SK-N-SH (cell line): ENCODE measurements at regions not wholly inside any gene's neighbourhood (a gene's known extent, or its start where the extent isn't known, plus 50 kb on each side); places are given as distances from the start of the nearest gene placed in this dataset.

Experiments used
- CTCF ChIA-PET: fragments of 300-600, 350-600 bp; formaldehyde crosslinking; extraction: SDS; loops from one replicate; lab custom pipeline; 2021; lab: Yijun Ruan, JAX
- POLR2A ChIA-PET: fragments of 350-600 bp; sonication (Branson Sonifier 250); formaldehyde crosslinking; extraction: SDS; loops from one replicate; lab custom pipeline; 2020; ENCODE audit warnings: antibody characterized with exemption, inconsistent platforms; lab: Yijun Ruan, JAX
- DNase-seq: peaks from one replicate; pipeline ENCODE4 v3.0.0; 2012
- H2AFZ ChIP-seq: fragments of 200-600 bp; sonication (generic); 2 replicates; pipeline ENCODE4 v1.8.1; 2016; ENCODE audit warnings: antibody characterized with exemption, mild to moderate bottlenecking, low read depth
- H3F3A ChIP-seq: fragments of 200-600 bp; sonication (generic); replicated peaks from 2 replicates; pipeline ENCODE3; 2016; ENCODE audit warnings: antibody characterized with exemption, mild to moderate bottlenecking; ENCODE audit not compliant: insufficient read depth
- H3K27ac ChIP-seq, 2 experiments: fragments of 200-500 bp in 1 of 2; fragments of 200-600 bp in 1 of 2; sonication (Bioruptor generic) in 1 of 2; sonication (generic), shearing (Covaris generic) in 1 of 2; 2 replicates each; pipeline versions ENCODE4 v1.5.1 to v1.6.1; 2014 to 2016; ENCODE audit warnings: low read depth in 2 of 2, inconsistent platforms in 1 of 2, low read length in 1 of 2, mild to moderate bottlenecking in 1 of 2, mixed read lengths in 1 of 2
- H3K27me3 ChIP-seq: fragments of 200-600 bp; sonication (generic), shearing (Covaris generic); 2 replicates; pipeline ENCODE4 v1.6.1; 2016; ENCODE audit warnings: mixed run types; ENCODE audit not compliant: insufficient read depth
- H3K36me3 ChIP-seq, 2 experiments: fragments of 200-500 bp in 1 of 2; fragments of 200-600 bp in 1 of 2; sonication (Bioruptor generic) in 1 of 2; sonication (generic) in 1 of 2; replicated peaks in 1 of 2; 2 replicates each; pipeline versions ENCODE3 to v1.5.1; 2014 to 2016; ENCODE audit warnings: low read length in 1 of 2, mild to moderate bottlenecking in 1 of 2; ENCODE audit not compliant: insufficient read depth in 2 of 2, control insufficient read depth in 1 of 2
- H3K4me1 ChIP-seq, 2 experiments: fragments of 200-500 bp in 1 of 2; fragments of 200-600 bp in 1 of 2; sonication (Bioruptor generic) in 1 of 2; sonication (generic), shearing (Covaris generic) in 1 of 2; 2 replicates each; pipeline versions ENCODE4 v1.5.1 to v1.6.1; 2014 to 2016; ENCODE audit warnings: low read depth in 1 of 2, low read length in 1 of 2, mixed run types in 1 of 2; ENCODE audit not compliant: insufficient read depth in 2 of 2, control insufficient read depth in 1 of 2
- H3K4me2 ChIP-seq: fragments of 200-600 bp; sonication (generic), shearing (Covaris generic); 2 replicates; pipeline ENCODE4 v1.6.1; 2017; ENCODE audit warnings: mixed run types
- H3K4me3 ChIP-seq, 2 experiments: fragments of 200-500 bp in 1 of 2; fragments of 200-600 bp in 1 of 2; sonication (Bioruptor generic) in 1 of 2; sonication (generic), shearing (Covaris generic) in 1 of 2; 2 replicates each; pipeline versions ENCODE4 v1.5.1 to v1.8.1; 2014 to 2016; ENCODE audit warnings: low read depth in 2 of 2, inconsistent platforms in 1 of 2, low read length in 1 of 2, mild to moderate bottlenecking in 1 of 2, mixed read lengths in 1 of 2, moderate library complexity in 1 of 2
- H3K79me2 ChIP-seq: fragments of 200-600 bp; sonication (generic); 2 replicates; pipeline ENCODE4 v1.8.1; 2017; ENCODE audit warnings: mild to moderate bottlenecking; ENCODE audit not compliant: insufficient read depth
- H3K9ac ChIP-seq: fragments of 200-600 bp; sonication (generic); 2 replicates; pipeline ENCODE4 v1.6.1; 2017; ENCODE audit warnings: mixed run types
- H3K9me2 ChIP-seq: fragments of 200-600 bp; sonication (generic); 2 replicates; pipeline ENCODE4 v1.6.1; 2017; ENCODE audit warnings: mixed run types
- H3K9me3 ChIP-seq: fragments of 200-600 bp; sonication (generic); 2 replicates; pipeline ENCODE4 v1.6.1; 2017; ENCODE audit warnings: mixed run types, mild to moderate bottlenecking, moderate library complexity
- H4K20me1 ChIP-seq: fragments of 200-600 bp; sonication (generic); 2 replicates; pipeline ENCODE4 v1.6.1; 2017; ENCODE audit warnings: mild to moderate bottlenecking, mixed run types; ENCODE audit not compliant: insufficient read depth
- CTCF ChIP-seq: fragments of 200-600 bp; sonication (generic); IDR thresholded peaks from 2 replicates; pipeline ENCODE4 v1.6.1; 2017; ENCODE audit warnings: antibody characterized with exemption, mild to moderate bottlenecking, moderate library complexity
- ELF1 ChIP-seq: IDR thresholded peaks from 2 replicates; pipeline ENCODE4 v1.4.0; 2012
- EZH2phosphoT487 ChIP-seq: fragments of 200-600 bp; sonication (generic); IDR thresholded peaks from 2 replicates; pipeline ENCODE4 v1.6.1; 2017; ENCODE audit warnings: low read depth, mixed run types, mild to moderate bottlenecking, antibody characterized with exemption, moderate library complexity, borderline replicate concordance
- GABPA ChIP-seq: IDR thresholded peaks from 2 replicates; pipeline ENCODE4 v1.4.0; 2012; ENCODE audit warnings: low read depth, mild to moderate bottlenecking
- MAX ChIP-seq: IDR thresholded peaks from 2 replicates; pipeline ENCODE4 v1.4.0; 2012; ENCODE audit warnings: low read depth
- NFIC ChIP-seq: IDR thresholded peaks from 2 replicates; pipeline ENCODE4 v1.4.0; 2012; ENCODE audit warnings: borderline replicate concordance
- NRF1 ChIP-seq: IDR thresholded peaks from 2 replicates; pipeline ENCODE4 v1.6.1; 2012; ENCODE audit warnings: low read depth, mild to moderate bottlenecking, low read length
- RCOR1 ChIP-seq: fragments of 150-350 bp; IDR thresholded peaks from 2 replicates; pipeline ENCODE4 v1.6.1; 2017; ENCODE audit warnings: antibody characterized with exemption, low read length
- REST ChIP-seq: IDR thresholded peaks from 2 replicates; pipeline ENCODE4 v1.6.1; 2012; ENCODE audit warnings: mild to moderate bottlenecking, low read depth, low read length, moderate library complexity
- RXRA ChIP-seq: IDR thresholded peaks from 2 replicates; pipeline ENCODE4 v1.4.0; 2012; ENCODE audit warnings: low read depth, mild to moderate bottlenecking, borderline replicate concordance
- TAF1 ChIP-seq: IDR thresholded peaks from 2 replicates; pipeline ENCODE4 v1.6.1; 2012; ENCODE audit warnings: low read depth, mild to moderate bottlenecking, low read length, moderate library complexity, borderline replicate concordance
- TEAD4 ChIP-seq: IDR thresholded peaks from 2 replicates; pipeline ENCODE4 v1.4.0; 2012; ENCODE audit warnings: mild to moderate bottlenecking, borderline replicate concordance; ENCODE audit not compliant: insufficient read depth
- USF2 ChIP-seq: fragments of 150-350 bp; IDR thresholded peaks from 2 replicates; pipeline ENCODE4 v1.6.1; 2017; ENCODE audit warnings: antibody characterized with exemption, low read length, low read depth, borderline replicate concordance
- YY1 ChIP-seq: IDR thresholded peaks from 2 replicates; pipeline ENCODE4 v1.4.0; 2012; ENCODE audit warnings: low read depth, mild to moderate bottlenecking
- ZBTB33 ChIP-seq: IDR thresholded peaks from 2 replicates; pipeline ENCODE4 v1.4.0; 2012; ENCODE audit warnings: low read depth, borderline replicate concordance
- WGBS: methylation state at CpG from one replicate; pipeline ENCODE4 v1.1.6; 2017; ENCODE audit warnings: low lambda C conversion rate; 5-methylcytosine and 5-hydroxymethylcytosine counted together

- Histone ChIP-seq H3K4me3 (no peak overlapping the region), H3K79me2 (no peaks in the 10 kb centered on the region), H3K27me3 (no peaks in the 10 kb centered on the region), H3K4me1 (peaks cover 0 to 2% of the 10 kb centered on the region in 2 experiments; a peak in 2 of 4 replicates), H3K4me2 (no peak overlapping the region), H4K20me1 (no peaks in the 10 kb centered on the region), H3K9me3 (no peaks in the 10 kb centered on the region), H3K27ac (no peak overlapping the region), H3K9me2 (no peaks in the 10 kb centered on the region), H3K36me3 (no peaks in the 10 kb centered on the region), H2AFZ (no peak overlapping the region), H3K9ac (no peak overlapping the region), H3F3A (no peaks in the 10 kb centered on the region)
- ChIA-PET CTCF (interaction anchor here (0.9 to 1.4 kb wide), 2 partner anchors 803 to 842 kb away, joined by 3 to 5 read pairs; no protein-coding TSS in a partner anchor), POLR2A (no interaction called here)
- 64% methylated on average over 3 of the region's 3 CpGs for WGBS
- DNase-seq: no peak
- TF ChIP-seq TEAD4 (no peak), NRF1 (no peak), EZH2phosphoT487 (no peak), ZBTB33 (no peak), USF2 (no peak), RXRA (no peak)
Observed at GRCh38 chr5:109484597-109484996, 74.8 kb upstream of the PJA2 start.

- POLR2A ChIA-PET: no interaction called here
- no peaks in the 10 kb centered on the region for H3F3A ChIP-seq
- peaks cover 5% of the 10 kb centered on the region; the same call in 1 of the 2 replicates for H3K9me3 ChIP-seq
- no peak for TF ChIP-seq REST
- no peak for TF ChIP-seq GABPA
- no peak for TF ChIP-seq CTCF
- TF ChIP-seq NFIC: no peak
- TF ChIP-seq YY1: no peak
- TF ChIP-seq TAF1: no peak
- no peak for TF ChIP-seq USF2
- TF ChIP-seq MAX: no peak
- no peak for TF ChIP-seq EZH2phosphoT487
- TF ChIP-seq ELF1: no peak
- TF ChIP-seq RCOR1: no peak
- TF ChIP-seq RXRA: no peak
Observed at GRCh38 chr5:109483395-109483971, 73.7 kb upstream of the PJA2 start.

More at GRCh38 chr5:109483395-109483971, 73.7 kb upstream of the PJA2 start:
- Histone ChIP-seq H3K27ac (no peak overlapping the region), H4K20me1 (no peaks in the 10 kb centered on the region), H3K36me3 (peaks cover 0 to under 1% of the 10 kb centered on the region in 2 experiments), H3K4me2 (no peak overlapping the region), H3K9ac (no peak overlapping the region), H3K4me3 (no peak overlapping the region), H3K4me1 (peaks cover 0 to 2% of the 10 kb centered on the region in 2 experiments; a peak in 2 of 4 replicates), H3K79me2 (no peaks in the 10 kb centered on the region), H2AFZ (no peak overlapping the region), H3K27me3 (no peaks in the 10 kb centered on the region), H3K9me2 (no peaks in the 10 kb centered on the region)
- CTCF ChIA-PET: interaction anchor here (1.4 to 2.6 kb wide), 2 partner anchors 9 to 14 kb away, joined by 4 to 7 read pairs; no protein-coding TSS in a partner anchor
- 80% methylated on average over 2 of the region's 2 CpGs for WGBS
- DNase-seq: no peak
